HCT116 (cell line): ENCODE measurements at regions not wholly inside any gene's neighbourhood (a gene's known extent, or its start where the extent isn't known, plus 50 kb on each side); places are given as distances from the start of the nearest gene placed in this dataset.

Experiments used
- ATAC-seq: fragments of 200-7000 bp; cut with Tn5 transposase; 2 replicates; pipeline ENCODE4 v1.9.1; 2020; ENCODE audit warnings: mild to moderate bottlenecking, moderate library complexity
- BruUV-seq: library from RNA; stranded (reverse); fragments of 400-500 nt; replicated peaks from 2 replicates; lab custom pipeline; 2021; lab: Mats Ljungman, UMichigan
- CTCF ChIA-PET: fragments of 300-600 bp; sonication (Branson Sonifier 250); formaldehyde crosslinking; loops from one replicate; lab custom pipeline; 2021; ENCODE audit warnings: antibody characterized with exemption; lab: Charles Lee
- POLR2A ChIA-PET: fragments of 300-600, 350-600 bp; sonication (Branson Sonifier 250); formaldehyde crosslinking; loops from one replicate; lab custom pipeline; 2021; ENCODE audit warnings: antibody characterized with exemption; lab: Charles Lee
- RAD21 ChIA-PET, 2 experiments: fragments of 300-600 bp; sonication (Branson Sonifier 250); formaldehyde crosslinking; loops; one replicate each; lab custom pipeline; 2023; ENCODE audit warnings: low total read pairs in 2 of 2; ENCODE audit not compliant: uncharacterized antibody in 2 of 2, unreplicated experiment in 2 of 2, low non-redundant PET in 1 of 2; lab: Charles Lee
- DNase-seq: peaks from one replicate; pipeline ENCODE4 v3.0.0-alpha.2; 2010; ENCODE audit warnings: low read depth, low spot score
- H2AFZ ChIP-seq: fragments of 200-600 bp; shearing (Covaris generic), sonication (generic); 2 replicates; pipeline ENCODE4 v1.6.1; 2017; ENCODE audit warnings: low read depth, mixed run types, mixed read lengths, antibody characterized with exemption, low read length; ENCODE audit not compliant: poor library complexity, severe bottlenecking
- H3K27ac ChIP-seq: 2 replicates; pipeline ENCODE4 v1.5.1; 2012; ENCODE audit warnings: low read depth, low read length
- H3K27me3 ChIP-seq: fragments of 200-600 bp; sonication (generic); 2 replicates; pipeline ENCODE4 v1.6.1; 2016; ENCODE audit warnings: mixed run types, low read length, mixed read lengths; ENCODE audit not compliant: insufficient read depth
- H3K36me3 ChIP-seq, 2 experiments: fragments of 200-500 bp in 1 of 2; fragments of 200-600 bp in 1 of 2; sonication (Bioruptor generic) in 1 of 2; sonication (generic) in 1 of 2; 2 replicates each; pipeline versions ENCODE4 v1.5.1 to v1.6.1; 2014 to 2016; ENCODE audit warnings: low read length in 2 of 2, inconsistent platforms in 1 of 2, mixed read lengths in 1 of 2, mixed run types in 1 of 2; ENCODE audit not compliant: insufficient read depth in 2 of 2, control insufficient read depth in 1 of 2
- H3K4me1 ChIP-seq, 2 experiments: fragments of 200-600 bp in 1 of 2; sonication (generic) in 1 of 2; 2 replicates each; pipeline versions ENCODE4 v1.5.1 to v1.6.1; 2012 to 2017; ENCODE audit warnings: low read length in 2 of 2, inconsistent platforms in 1 of 2, mild to moderate bottlenecking in 1 of 2, mixed read lengths in 1 of 2, mixed run types in 1 of 2, moderate library complexity in 1 of 2; ENCODE audit not compliant: insufficient read depth in 2 of 2, control insufficient read depth in 1 of 2
- H3K4me2 ChIP-seq: fragments of 200-600 bp; sonication (generic); 2 replicates; pipeline ENCODE4 v1.6.1; 2017; ENCODE audit warnings: mixed run types, low read length, mixed read lengths
- H3K4me3 ChIP-seq, 2 experiments: fragments of 200-600 bp in 1 of 2; sonication (generic) in 1 of 2; replicated peaks in 1 of 2; 2 replicates each; pipeline ENCODE4 v1.5.1; 2011 to 2016; ENCODE audit warnings: low read length in 2 of 2, control low read depth in 1 of 2, low read depth in 1 of 2, mild to moderate bottlenecking in 1 of 2, mixed read lengths in 1 of 2, mixed run types in 1 of 2
- H3K79me2 ChIP-seq: fragments of 200-600 bp; sonication (generic); 2 replicates; pipeline ENCODE4 v1.6.1; 2017; ENCODE audit warnings: mild to moderate bottlenecking, mixed run types, low read length, moderate library complexity, mixed read lengths; ENCODE audit not compliant: insufficient read depth
- H3K9ac ChIP-seq: fragments of 200-600 bp; sonication (generic); 2 replicates; pipeline ENCODE4 v1.6.1; 2016; ENCODE audit warnings: low read length, mixed read lengths
- H3K9me2 ChIP-seq: fragments of 200-600 bp; sonication (generic), shearing (Covaris generic); 2 replicates; pipeline ENCODE4 v1.6.1; 2017; ENCODE audit warnings: mixed run types, mild to moderate bottlenecking, moderate library complexity; ENCODE audit not compliant: insufficient read depth
- H3K9me3 ChIP-seq, 2 experiments: fragments of 200-500 bp in 1 of 2; fragments of 200-600 bp in 1 of 2; sonication (Bioruptor generic) in 1 of 2; sonication (generic) in 1 of 2; 2 replicates each; pipeline ENCODE4 v1.6.1; 2014 to 2017; ENCODE audit warnings: low read length in 2 of 2, mixed read lengths in 2 of 2, inconsistent platforms in 1 of 2, low read depth in 1 of 2, mild to moderate bottlenecking in 1 of 2, mixed run types in 1 of 2, moderate library complexity in 1 of 2; ENCODE audit not compliant: control insufficient read depth in 1 of 2, insufficient read depth in 1 of 2
- H4K20me1 ChIP-seq: fragments of 200-600 bp; sonication (generic), shearing (Covaris generic); 2 replicates; pipeline ENCODE4 v1.6.1; 2017; ENCODE audit warnings: mixed run types, mild to moderate bottlenecking, moderate library complexity; ENCODE audit not compliant: insufficient read depth
- CBX3 ChIP-seq: IDR thresholded peaks from 2 replicates; pipeline ENCODE4 v1.6.1; 2012; ENCODE audit warnings: low read depth
- CEBPB ChIP-seq: IDR thresholded peaks from 2 replicates; pipeline ENCODE4 v1.6.1; 2012; ENCODE audit warnings: low read depth
- EZH2 ChIP-seq: fragments of 200-600 bp; sonication (generic); IDR thresholded peaks from 2 replicates; pipeline ENCODE4 v1.6.1; 2017; ENCODE audit warnings: antibody characterized with exemption, mixed run types
- EZH2phosphoT487 ChIP-seq: fragments of 200-600 bp; IDR thresholded peaks from 2 replicates; pipeline ENCODE4 v1.6.1; 2018; ENCODE audit warnings: antibody characterized with exemption, borderline replicate concordance
- FOSL1 ChIP-seq: IDR thresholded peaks from 2 replicates; pipeline ENCODE4 v1.6.1; 2012; ENCODE audit warnings: low read depth
- JUND ChIP-seq: IDR thresholded peaks from 2 replicates; pipeline ENCODE4 v1.6.1; 2012
- POLR2AphosphoS5 ChIP-seq: IDR thresholded peaks from 2 replicates; pipeline ENCODE4 v1.6.1; 2011; ENCODE audit warnings: mild to moderate bottlenecking, low read depth, low read length, moderate library complexity
- RAD21 ChIP-seq: IDR thresholded peaks from 2 replicates; pipeline ENCODE4 v1.6.1; 2012; ENCODE audit warnings: low read depth, mild to moderate bottlenecking
- REST ChIP-seq: IDR thresholded peaks from 2 replicates; pipeline ENCODE4 v1.6.1; 2012; ENCODE audit warnings: low read depth
- SIN3A ChIP-seq: IDR thresholded peaks from 2 replicates; pipeline ENCODE4 v1.6.1; 2012; ENCODE audit warnings: low read depth
- SP1 ChIP-seq: IDR thresholded peaks from 2 replicates; pipeline ENCODE4 v1.6.1; 2012; ENCODE audit warnings: low read depth
- SRF ChIP-seq: IDR thresholded peaks from 2 replicates; pipeline ENCODE4 v1.6.1; 2012; ENCODE audit warnings: low read depth
- TCF7L2 ChIP-seq: IDR thresholded peaks from 2 replicates; pipeline ENCODE4 v1.7.0; 2011; ENCODE audit warnings: borderline replicate concordance, inconsistent platforms; ENCODE audit not compliant: insufficient read depth, insufficient read length; ENCODE audit errors: extremely low read depth
- ZBTB33 ChIP-seq: IDR thresholded peaks from 2 replicates; pipeline ENCODE4 v1.6.1; 2011; ENCODE audit warnings: mild to moderate bottlenecking, low read length, moderate library complexity; ENCODE audit not compliant: insufficient replicate concordance; ENCODE audit errors: extremely low read depth
- ZFX ChIP-seq: fragments of 450-650 bp; IDR thresholded peaks from 2 replicates; pipeline ENCODE4 v1.6.1; 2017
- ZNF274 ChIP-seq: fragments of 200-500 bp; sonication (Bioruptor generic); IDR thresholded peaks from 2 replicates; pipeline ENCODE4 v1.6.1; 2014; ENCODE audit warnings: mild to moderate bottlenecking, low read depth, low read length, inconsistent platforms
- intact Hi-C: fragments of 100-400 bp; cut with micrococcal nuclease; formaldehyde crosslinking; loops from 2 replicates; pipeline ENCODE4 v1.10.0; 2022

GRCh38 chr2:148577845-148578492 is 66.6 kb upstream of the EPC2 start:
- H3K9me2 ChIP-seq = no peaks in the 10 kb centered on the region
- no peak overlapping the region for H3K27ac ChIP-seq
- H3K4me2 ChIP-seq = no peak overlapping the region
- ATAC-seq (no peak), DNase-seq (no peak)
- H3K4me1 ChIP-seq = no peaks in the 10 kb centered on the region
- no peak overlapping the region for H3K9ac ChIP-seq
- ChIA-PET RAD21 (no interaction called here), CTCF (no interaction called here), POLR2A (no interaction called here)
- no peaks in the 10 kb centered on the region for H4K20me1 ChIP-seq
- intact Hi-C loops = no loop called here
- H3K79me2 ChIP-seq = no peaks in the 10 kb centered on the region
- H3K36me3 ChIP-seq = no peaks in the 10 kb centered on the region
- H3K27me3 ChIP-seq = peaks cover 39% of the 10 kb centered on the region
- H2AFZ ChIP-seq = no peak overlapping the region
- H3K4me3 ChIP-seq = no peak overlapping the region
- no peaks in the 10 kb centered on the region for H3K9me3 ChIP-seq
- TF ChIP-seq FOSL1 (no peak), EZH2 (no peak), SP1 (no peak), JUND (no peak), TCF7L2 (no peak), SRF (no peak), ZNF274 (no peak), ZBTB33 (no peak)
- no TSS peak for BruUV-seq

- Histone ChIP-seq H3K9me3 (no peaks in the 10 kb centered on the region), H3K27me3 (peaks cover 39% of the 10 kb centered on the region), H3K9me2 (no peaks in the 10 kb centered on the region), H3K9ac (no peak overlapping the region), H4K20me1 (no peaks in the 10 kb centered on the region), H3K79me2 (no peaks in the 10 kb centered on the region), H3K4me2 (no peak overlapping the region), H3K27ac (no peak overlapping the region), H3K36me3 (no peaks in the 10 kb centered on the region), H3K4me1 (no peaks in the 10 kb centered on the region), H3K4me3 (no peak overlapping the region), H2AFZ (no peak overlapping the region)
- ChIA-PET RAD21 (no interaction called here), POLR2A (no interaction called here), CTCF (no interaction called here)
- DNase-seq = no peak
- intact Hi-C loops = no loop called here
- no peak for ATAC-seq
- no TSS peak for BruUV-seq
- TF ChIP-seq SRF (no peak), CBX3 (no peak), CEBPB (no peak), SP1 (no peak), SIN3A (no peak), RAD21 (no peak), REST (no peak), ZFX (no peak), EZH2phosphoT487 (no peak), POLR2AphosphoS5 (no peak)
Observed at GRCh38 chr2:148578493-148578884, 66.1 kb upstream of the EPC2 start.
